ENCODE measurements at regions not wholly inside any gene's neighbourhood (a gene's known extent, or its start where the extent isn't known, plus 50 kb on each side); places are given as distances from the start of the nearest gene placed in this dataset.

- 68 to 81% (median 73%) methylated on average over 4 of the region's 4 CpGs for WGBS, 3 donors
Measured at GRCh38 chr1:200274116-200274515, 135.7 kb downstream of the ZNF281 start.

GRCh38 chr1:200272481-200273068 is 137.3 kb downstream of the ZNF281 start:
- intact Hi-C loops (cut with DNase I) = loop anchor here (5.0 to 10.0 kb wide), 3 partner anchors 130 to 588 kb away; no protein-coding TSS in a partner anchor
- Histone ChIP-seq H3K4me1 (no peaks in the 10 kb centered on the region), H3K4me3 (no peak overlapping the region), H3K27ac (no peak overlapping the region), H3K36me3 (ENCODE audit: insufficient read depth in 1 of 2, low read depth in 1 of 2) (no peaks in the 10 kb centered on the region), H3K27me3 (ENCODE audit: insufficient read depth in 3 of 3, low read length in 2 of 3) (no peaks in the 10 kb centered on the region), H3K9me3 (no peaks in the 10 kb centered on the region)
- 85 to 92% (median 85%) methylated on average over 4 of the region's 4 CpGs for WGBS, 3 donors
- ATAC-seq (no peak), DNase-seq (no peak)
- TF ChIP-seq CTCF (IDR thresholded peaks at IDR 0.05) = no peak

More at GRCh38 chr1:200274116-200274515, 135.7 kb downstream of the ZNF281 start:
- intact Hi-C loops (cut with DNase I) = loop anchor here (5.0 to 10.0 kb wide), 3 partner anchors 132 to 589 kb away; no protein-coding TSS in a partner anchor
- Histone ChIP-seq H3K27me3 (ENCODE audit: insufficient read depth in 3 of 3, low read length in 2 of 3) (no peaks in the 10 kb centered on the region), H3K4me3 (no peak overlapping the region), H3K4me1 (no peaks in the 10 kb centered on the region), H3K36me3 (ENCODE audit: insufficient read depth in 1 of 2, low read depth in 1 of 2) (no peaks in the 10 kb centered on the region), H3K9me3 (no peaks in the 10 kb centered on the region), H3K27ac (no peak overlapping the region)
- ATAC-seq (no peak), DNase-seq (no peak)
- TF ChIP-seq CTCF (IDR thresholded peaks at IDR 0.05) = no peak

- intact Hi-C loops (cut with DNase I) = no loop called here
- H3K9me3 ChIP-seq = no peaks in the 10 kb centered on the region
- no peak overlapping the region for H3K4me3 ChIP-seq
- no peak for TF ChIP-seq CTCF (IDR thresholded peaks at IDR 0.05)
- 93 to 100% (median 100%) methylated on average over 1 of the region's 1 CpG for WGBS, 3 donors
- no peaks in the 10 kb centered on the region for H3K36me3 ChIP-seq (ENCODE audit: insufficient read depth in 1 of 2, low read depth in 1 of 2)
- no peak for ATAC-seq
- no peak for DNase-seq
- H3K4me1 ChIP-seq = no peaks in the 10 kb centered on the region
- no peaks in the 10 kb centered on the region for H3K27me3 ChIP-seq (ENCODE audit: insufficient read depth in 3 of 3, low read length in 2 of 3)
- H3K27ac ChIP-seq = no peak overlapping the region
Measured at GRCh38 chr1:200269256-200269655, 140.6 kb downstream of the ZNF281 start.

GRCh38 chr1:200267937-200268336 is 141.9 kb downstream of the ZNF281 start:
- no peaks in the 10 kb centered on the region for H3K27me3 ChIP-seq (ENCODE audit: insufficient read depth in 3 of 3, low read length in 2 of 3)
- H3K4me1 ChIP-seq = no peaks in the 10 kb centered on the region
- ATAC-seq = no peak
- no peak for DNase-seq
- H3K36me3 ChIP-seq (ENCODE audit: insufficient read depth in 1 of 2, low read depth in 1 of 2) = no peaks in the 10 kb centered on the region
- 73 to 81% (median 80%) methylated on average over 1 of the region's 1 CpG for WGBS, 3 donors
- H3K27ac ChIP-seq = no peak overlapping the region
- H3K9me3 ChIP-seq = no peaks in the 10 kb centered on the region
- no peak overlapping the region for H3K4me3 ChIP-seq
- no peak for TF ChIP-seq CTCF (IDR thresholded peaks at IDR 0.05)
- intact Hi-C loops (cut with DNase I) = no loop called here

- WGBS, 3 donors = 88 to 92% (median 88%) methylated on average over 4 of the region's 4 CpGs
- intact Hi-C loops (cut with DNase I) = no loop called here
- no peak for DNase-seq
Measured at GRCh38 chr1:200267458-200267857, 142.4 kb downstream of the ZNF281 start.

More at GRCh38 chr1:200267458-200267857, 142.4 kb downstream of the ZNF281 start:
- Histone ChIP-seq H3K36me3 (ENCODE audit: insufficient read depth in 1 of 2, low read depth in 1 of 2) (no peaks in the 10 kb centered on the region), H3K4me1 (no peaks in the 10 kb centered on the region), H3K27me3 (ENCODE audit: insufficient read depth in 3 of 3, low read length in 2 of 3) (no peaks in the 10 kb centered on the region), H3K9me3 (no peaks in the 10 kb centered on the region), H3K4me3 (no peak overlapping the region), H3K27ac (no peak overlapping the region)
- no peak for ATAC-seq
- no peak for TF ChIP-seq CTCF (IDR thresholded peaks at IDR 0.05)
